GM19025 (cell line): ENCODE measurements at regions not wholly inside any gene's neighbourhood (a gene's known extent, or its start where the extent isn't known, plus 50 kb on each side); places are given as distances from the start of the nearest gene placed in this dataset.
"Not testable (repeated sequence)": the region's sequence is repeated elsewhere in the genome, so short reads cannot be mapped to it uniquely, and the experiment has no call there.

ENCODE experiments used
- ATAC-seq: cut with Tn5 transposase; IDR thresholded peaks from one replicate; pipeline ENCODE4 v1.9.1; 2021; ENCODE audit warnings: mild to moderate bottlenecking, low read depth, moderate library complexity; ENCODE audit not compliant: unreplicated experiment

GRCh38 chr13:44815623-44816022 is 173.6 kb downstream of the NUFIP1 start:
- ATAC-seq, result no peak

- no peak for ATAC-seq
Measured at GRCh38 chr13:44814836-44815235, 174.4 kb downstream of the NUFIP1 start.

GRCh38 chr13:44814161-44814560 is 175.1 kb downstream of the NUFIP1 start:
- ATAC-seq, result no peak

GRCh38 chr13:44812818-44813217 is 176.5 kb downstream of the NUFIP1 start:
- no peak for ATAC-seq

- no peak for ATAC-seq
Measured at GRCh38 chr13:44810061-44810840, 179.0 kb downstream of the NUFIP1 start.

- no peak for ATAC-seq
Measured at GRCh38 chr13:44809190-44809589, 180.1 kb downstream of the NUFIP1 start.

GRCh38 chr13:44808185-44808584 is 181.1 kb downstream of the NUFIP1 start:
- ATAC-seq, result no peak

- no peak for ATAC-seq
Measured at GRCh38 chr13:44807449-44808034, 181.7 kb downstream of the NUFIP1 start.

GRCh38 chr13:44806826-44807225 is 182.4 kb downstream of the NUFIP1 start:
- no peak for ATAC-seq

GRCh38 chr13:44805585-44805984 is 183.7 kb downstream of the NUFIP1 start:
- no peak for ATAC-seq

GRCh38 chr13:44803390-44803789 is 185.9 kb downstream of the NUFIP1 start:
- no peak for ATAC-seq

- no peak for ATAC-seq
Measured at GRCh38 chr13:44802491-44802890, 186.8 kb downstream of the NUFIP1 start.

GRCh38 chr13:44801990-44802389 is 187.3 kb downstream of the NUFIP1 start:
- ATAC-seq, result no peak

GRCh38 chr13:44800626-44801025 is 188.6 kb downstream of the NUFIP1 start:
- ATAC-seq, result no peak

- ATAC-seq, result no peak
Measured at GRCh38 chr13:44797685-44798084, 191.6 kb downstream of the NUFIP1 start.

- no peak for ATAC-seq
Measured at GRCh38 chr13:44796597-44797490, 192.4 kb downstream of the NUFIP1 start.

- ATAC-seq, result not testable (repeated sequence)
Measured at GRCh38 chr13:44796039-44796438, 193.2 kb downstream of the NUFIP1 start.

- ATAC-seq, result no peak
Measured at GRCh38 chr13:44795176-44795575, 194.1 kb downstream of the NUFIP1 start.

GRCh38 chr13:44792096-44792495 is 197.2 kb downstream of the NUFIP1 start:
- no peak for ATAC-seq

GRCh38 chr13:44790289-44790688 is 199.0 kb downstream of the NUFIP1 start:
- no peak for ATAC-seq

- ATAC-seq, result no peak
Measured at GRCh38 chr13:44787617-44788016, 201.7 kb downstream of the NUFIP1 start.
